Activated B cell treated with CpG ODN at 0.5 μM for 24 hours (primary cell): ENCODE measurements at regions not wholly inside any gene's neighbourhood (a gene's known extent, or its start where the extent isn't known, plus 50 kb on each side); places are given as distances from the start of the nearest gene placed in this dataset.

ENCODE experiments used
- ATAC-seq: fragments of 200-7000 bp; cut with Tn5 transposase; one replicate; pipeline ENCODE4 v1.10.0; 2021; ENCODE audit warnings: low read depth, mild to moderate bottlenecking, moderate library complexity
- CTCF ChIA-PET: fragments of 350-600 bp; sonication (Branson Sonifier 250); formaldehyde crosslinking; loops from one replicate; lab custom pipeline; 2021; ENCODE audit warnings: antibody characterized with exemption; lab: Charles Lee
- POLR2A ChIA-PET: fragments of 350-600 bp; sonication (Branson Sonifier 250); formaldehyde crosslinking; loops from one replicate; lab custom pipeline; 2021; ENCODE audit warnings: antibody characterized with exemption; lab: Charles Lee
- DNase-seq: peaks from one replicate; pipeline ENCODE4 v3.0.0; 2022
- H3K27ac Mint-ChIP-seq: one replicate; pipeline ENCODE4 v1.8.0; 2020; ENCODE audit warnings: mixed read lengths
- H3K27me3 Mint-ChIP-seq: one replicate; pipeline ENCODE4 v1.8.0; 2021; ENCODE audit warnings: mixed read lengths
- H3K36me3 Mint-ChIP-seq: one replicate; pipeline ENCODE4 v1.8.0; 2021; ENCODE audit warnings: low read depth, mixed read lengths
- H3K4me1 Mint-ChIP-seq: one replicate; pipeline ENCODE4 v1.8.0; 2021; ENCODE audit warnings: mixed read lengths
- H3K4me3 Mint-ChIP-seq: one replicate; pipeline ENCODE4 v1.8.0; 2020; ENCODE audit warnings: mild to moderate bottlenecking, mixed read lengths
- H3K9me3 Mint-ChIP-seq: one replicate; pipeline ENCODE4 v1.8.0; 2020; ENCODE audit warnings: mixed read lengths
- CTCF ChIP-seq: fragments of 200-600 bp; IDR thresholded peaks from one replicate; pipeline ENCODE4 v1.8.0; 2022; ENCODE audit warnings: antibody characterized with exemption, mild to moderate bottlenecking
- intact Hi-C: fragments of 100-400 bp; cut with micrococcal nuclease; formaldehyde crosslinking; loops from one replicate; pipeline ENCODE4 v1.15.1; 2024

DNA sequence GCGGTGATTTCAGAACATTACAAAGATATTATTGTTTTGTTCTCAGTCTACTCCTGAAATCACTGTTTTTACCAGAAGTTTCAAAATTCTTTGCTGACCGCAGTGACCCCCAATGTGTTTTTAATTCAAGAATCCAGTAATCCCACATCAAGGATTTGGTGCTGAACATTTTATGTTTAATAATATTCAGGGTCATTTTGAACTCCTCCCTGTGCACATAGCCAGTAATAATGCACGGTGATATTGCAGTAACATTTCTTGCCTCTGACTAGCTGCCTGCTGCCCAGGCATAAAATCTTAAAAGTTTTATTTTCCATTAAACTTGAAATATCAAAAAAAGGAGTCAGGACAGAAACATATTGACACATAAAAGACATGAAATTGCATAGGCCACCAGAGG, 443.4 kb upstream of the NCAM2 start:
- TF ChIP-seq CTCF: no peak
- POLR2A ChIA-PET: no interaction called here
- no peaks in the 10 kb centered on the region for H3K4me1 Mint-ChIP-seq
- H3K36me3 Mint-ChIP-seq: no peaks in the 10 kb centered on the region
- ATAC-seq (no peak), DNase-seq (no peak)
- H3K4me3 Mint-ChIP-seq: no peak overlapping the region
- peaks cover 4% of the 10 kb centered on the region for H3K9me3 Mint-ChIP-seq
- H3K27me3 Mint-ChIP-seq: no peaks in the 10 kb centered on the region
- no peak overlapping the region for H3K27ac Mint-ChIP-seq
- intact Hi-C loops: no loop called here
- CTCF ChIA-PET: no interaction called here

GRCh38 chr21:20570824-20571232, 427.4 kb upstream of the NCAM2 start:
- no peak for TF ChIP-seq CTCF
- no peak for DNase-seq
- Mint-ChIP-seq H3K4me1 (no peaks in the 10 kb centered on the region), H3K36me3 (no peaks in the 10 kb centered on the region), H3K9me3 (no peaks in the 10 kb centered on the region), H3K4me3 (no peak overlapping the region), H3K27ac (no peak overlapping the region), H3K27me3 (no peaks in the 10 kb centered on the region)
- intact Hi-C loops: no loop called here
- POLR2A ChIA-PET: no interaction called here
- CTCF ChIA-PET: no interaction called here
- ATAC-seq: no peak

- intact Hi-C loops: no loop called here
- TF ChIP-seq CTCF: no peak
- ChIA-PET POLR2A (no interaction called here), CTCF (no interaction called here)
- no peak for DNase-seq
- H3K9me3 Mint-ChIP-seq: no peaks in the 10 kb centered on the region
- no peaks in the 10 kb centered on the region for H3K36me3 Mint-ChIP-seq
- no peak overlapping the region for H3K4me3 Mint-ChIP-seq
- no peak overlapping the region for H3K27ac Mint-ChIP-seq
- ATAC-seq: no peak
- H3K4me1 Mint-ChIP-seq: no peaks in the 10 kb centered on the region
- H3K27me3 Mint-ChIP-seq: no peaks in the 10 kb centered on the region
Observed at GRCh38 chr21:20572582-20572981, 425.6 kb upstream of the NCAM2 start.

DNA sequence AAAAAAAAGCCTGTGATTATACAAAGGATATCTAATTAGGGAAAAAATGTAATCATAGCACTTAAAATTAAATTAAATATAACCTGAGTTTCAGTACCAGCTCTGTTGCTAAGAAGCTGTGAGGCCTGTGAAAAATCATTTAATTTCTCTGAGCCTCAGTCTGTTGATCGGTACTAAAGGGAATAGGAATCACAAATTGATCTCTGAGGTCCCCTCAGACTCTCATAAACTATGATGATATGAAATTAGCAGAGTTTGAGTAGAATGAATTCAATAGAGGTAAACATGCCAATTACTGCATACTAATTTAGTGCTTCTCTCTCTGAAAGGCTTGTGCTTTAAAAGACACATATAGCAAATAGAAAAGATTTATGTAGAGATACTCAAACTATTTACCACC, 416.8 kb upstream of the NCAM2 start:
- no peak for TF ChIP-seq CTCF
- Mint-ChIP-seq H3K27ac (no peak overlapping the region), H3K27me3 (no peaks in the 10 kb centered on the region), H3K36me3 (no peaks in the 10 kb centered on the region), H3K9me3 (peaks cover 2% of the 10 kb centered on the region), H3K4me1 (no peaks in the 10 kb centered on the region), H3K4me3 (no peak overlapping the region)
- ChIA-PET POLR2A (no interaction called here), CTCF (no interaction called here)
- ATAC-seq: no peak
- no peak for DNase-seq
- intact Hi-C loops: no loop called here

- CTCF ChIA-PET: no interaction called here
- H3K36me3 Mint-ChIP-seq: no peaks in the 10 kb centered on the region
- H3K4me3 Mint-ChIP-seq: no peak overlapping the region
- DNase-seq (no peak), ATAC-seq (no peak)
- no peak overlapping the region for H3K27ac Mint-ChIP-seq
- POLR2A ChIA-PET: no interaction called here
- intact Hi-C loops: no loop called here
- H3K4me1 Mint-ChIP-seq: no peaks in the 10 kb centered on the region
- H3K27me3 Mint-ChIP-seq: no peaks in the 10 kb centered on the region
- H3K9me3 Mint-ChIP-seq: peaks cover 2% of the 10 kb centered on the region
- TF ChIP-seq CTCF: no peak
Observed at GRCh38 chr21:20591284-20591683, 406.9 kb upstream of the NCAM2 start.
